HG03575 (cell line): ENCODE measurements at regions not wholly inside any gene's neighbourhood (a gene's known extent, or its start where the extent isn't known, plus 50 kb on each side); places are given as distances from the start of the nearest gene placed in this dataset.
"Not testable (repeated sequence)": the region's sequence is repeated elsewhere in the genome, so short reads cannot be mapped to it uniquely, and the experiment has no call there.

Experiments
- ATAC-seq: cut with Tn5 transposase; IDR thresholded peaks from one replicate; pipeline ENCODE4 v1.9.1; 2021; ENCODE audit not compliant: unreplicated experiment, insufficient number of reproducible peaks, low FRiP score; ENCODE audit errors: extremely low read depth

DNA sequence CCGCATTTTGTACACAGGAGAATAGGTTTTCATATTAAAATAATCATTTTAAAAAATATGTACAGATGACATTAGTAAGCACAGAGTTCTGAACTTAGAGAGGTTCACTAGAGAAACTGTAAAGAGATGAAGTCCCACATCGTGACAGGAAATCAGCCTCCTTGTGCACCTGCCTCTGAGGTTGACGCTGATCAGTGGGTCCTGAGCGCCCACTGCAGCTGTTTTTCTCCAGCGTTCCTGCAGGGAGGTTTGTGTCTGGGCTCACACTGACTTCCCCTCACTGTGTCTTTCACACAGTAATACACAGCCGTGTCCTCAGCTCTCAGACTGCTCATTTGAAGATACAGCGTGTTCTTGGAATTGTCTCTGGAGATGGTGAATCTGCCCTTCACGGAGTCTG, 561.5 kb downstream of the TMEM121 start:
- ATAC-seq, result no peak

DNA sequence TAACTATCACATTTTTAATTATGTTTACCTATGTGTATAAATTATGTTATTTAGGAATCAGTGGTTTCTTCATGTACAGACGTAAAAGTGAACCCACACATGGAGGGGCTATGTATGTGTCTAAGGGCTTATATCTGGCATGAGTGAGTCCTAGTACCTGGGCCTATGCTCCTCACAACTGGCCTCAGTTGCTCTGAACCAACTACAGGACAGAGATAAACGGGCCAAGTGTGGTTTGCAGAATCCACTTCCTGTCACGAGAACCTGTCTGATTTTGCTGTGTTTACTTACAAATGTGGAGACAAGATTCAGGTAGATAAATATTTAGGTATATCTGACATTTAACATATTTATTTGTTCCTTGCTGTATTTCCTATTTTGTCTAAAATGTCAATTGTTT, 562.5 kb downstream of the TMEM121 start:
- not testable (repeated sequence) for ATAC-seq

DNA sequence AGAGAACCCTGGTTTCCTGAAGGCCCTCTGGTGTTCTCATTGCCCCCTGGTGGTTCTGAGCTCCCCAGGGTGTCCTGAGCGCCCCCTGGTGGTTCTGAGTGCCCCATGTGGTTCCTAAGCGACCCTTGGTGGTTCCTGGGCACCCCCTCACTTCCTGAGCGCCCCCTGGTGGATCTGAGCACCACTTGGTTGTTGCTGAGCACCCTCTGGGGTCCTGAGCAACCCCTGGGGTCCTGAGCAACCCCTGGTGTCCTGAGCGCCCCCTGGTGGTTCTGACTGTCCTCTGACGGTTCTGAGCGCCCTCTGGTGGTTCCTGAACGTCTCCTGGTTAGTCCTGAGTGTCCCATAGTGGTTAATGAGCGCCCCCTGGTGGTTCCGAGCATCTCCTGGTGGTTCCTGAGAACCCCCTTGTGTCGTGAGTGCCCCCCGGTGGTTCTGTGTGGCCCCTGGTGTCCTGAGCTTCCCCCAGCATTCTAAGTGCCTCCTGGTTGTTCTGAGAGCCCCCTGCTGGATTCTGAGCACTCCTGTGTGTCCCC, 568.3 kb downstream of the TMEM121 start:
- ATAC-seq, result no peak

DNA sequence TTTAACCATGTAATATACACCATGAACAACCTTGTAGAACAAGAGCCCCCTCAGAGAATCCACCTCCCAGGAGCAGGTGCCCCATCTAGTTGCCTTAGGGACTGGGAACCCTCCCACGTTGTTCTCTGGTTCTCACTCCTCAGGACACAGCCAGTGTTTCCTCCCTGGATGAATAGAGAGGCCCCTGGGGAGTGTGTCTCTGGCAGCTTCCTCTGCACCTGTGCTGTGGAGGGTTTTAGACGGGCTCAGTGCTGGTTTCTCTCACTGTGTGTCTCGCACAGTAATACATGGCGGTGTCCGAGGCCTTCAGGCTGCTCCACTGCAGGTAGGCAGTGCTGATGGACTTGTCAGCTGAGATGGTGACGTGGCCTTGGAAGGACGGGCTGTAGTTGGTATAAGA, 581.3 kb downstream of the TMEM121 start:
- ATAC-seq, result no peak

DNA sequence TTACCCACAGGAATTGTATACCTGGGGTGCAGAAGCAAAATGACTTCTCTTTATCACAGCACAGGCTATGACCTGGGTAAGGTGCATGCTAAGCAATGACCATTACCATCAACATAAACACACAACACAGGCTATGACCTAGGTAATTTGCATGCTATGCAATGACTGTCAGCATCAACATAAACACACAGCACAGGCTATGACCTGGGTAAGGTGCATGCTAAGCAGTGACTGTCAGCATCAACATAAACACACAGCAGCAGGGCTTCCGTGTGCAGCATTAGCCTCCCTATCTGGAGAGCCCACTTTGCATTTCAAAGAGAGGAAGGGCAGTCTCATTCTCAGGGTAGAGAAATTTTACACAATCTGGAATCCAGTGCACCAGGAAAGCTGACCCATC, 583.0 kb downstream of the TMEM121 start:
- ATAC-seq, result no peak

DNA sequence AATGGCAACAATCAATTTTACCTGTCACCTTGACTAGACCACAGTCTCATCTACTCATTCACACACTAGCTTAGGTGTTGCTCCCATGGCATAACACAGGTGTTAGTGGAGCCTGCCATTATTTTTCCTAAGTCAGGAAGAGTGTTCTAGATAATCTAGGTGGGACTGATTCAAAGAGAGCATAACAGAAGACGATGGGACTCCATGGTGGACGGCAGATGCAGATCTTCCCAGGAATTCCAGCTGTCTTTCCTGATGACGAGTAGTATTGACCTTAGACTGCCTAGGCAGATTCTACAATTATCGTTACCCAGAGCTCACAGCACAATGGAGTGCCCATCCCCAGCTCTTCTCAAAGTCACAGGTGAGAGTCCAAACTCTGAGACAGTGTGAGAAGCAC, 589.0 kb downstream of the TMEM121 start:
- no peak for ATAC-seq

DNA sequence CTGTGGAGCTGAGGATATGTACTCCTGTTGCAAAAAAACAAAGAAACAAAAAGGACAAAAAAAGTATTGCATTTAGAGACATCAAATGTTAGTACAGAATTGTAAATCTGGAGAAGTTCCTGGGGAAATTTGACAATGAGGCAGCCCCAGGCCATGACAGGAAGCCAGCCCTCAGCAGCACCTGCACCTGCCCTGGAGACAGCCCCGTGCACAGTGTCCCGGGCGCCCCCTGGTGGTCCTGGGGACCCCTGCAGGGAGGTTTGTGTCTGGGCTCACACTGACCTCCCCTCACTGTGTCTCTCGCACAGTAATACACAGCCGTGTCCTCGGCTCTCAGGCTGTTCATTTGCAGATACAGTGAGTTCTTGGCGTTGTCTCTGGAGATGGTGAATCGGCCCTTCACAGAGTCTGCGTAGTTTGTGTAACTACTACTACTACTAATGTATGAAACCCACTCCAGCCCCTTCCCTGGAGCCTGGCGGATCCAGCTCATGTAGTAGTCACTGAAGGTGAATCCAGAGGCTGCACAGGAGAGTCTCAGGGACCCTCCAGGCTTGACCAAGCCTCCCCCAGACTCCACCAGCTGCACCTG, 590.1 kb downstream of the TMEM121 start:
- not testable (repeated sequence) for ATAC-seq

DNA sequence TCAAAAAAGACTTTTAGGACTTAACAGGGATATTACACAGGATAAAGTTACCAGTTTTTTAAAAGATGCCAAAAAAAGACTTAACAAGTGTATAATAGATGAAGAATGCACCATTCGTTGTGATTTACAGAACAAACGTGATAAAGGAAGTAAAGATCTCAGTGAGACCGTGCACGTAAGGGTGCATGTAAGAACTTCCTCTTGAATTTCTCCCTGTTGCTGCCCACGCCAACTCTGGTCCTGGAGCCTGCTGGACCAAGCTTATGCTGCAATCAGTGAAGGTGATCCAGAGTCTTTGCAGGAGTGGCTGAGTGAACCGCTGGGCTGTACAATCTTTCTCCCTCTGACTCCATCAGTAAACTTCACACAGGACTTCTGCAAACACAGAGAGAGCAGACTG, 593.7 kb downstream of the TMEM121 start:
- ATAC-seq, result no peak

DNA sequence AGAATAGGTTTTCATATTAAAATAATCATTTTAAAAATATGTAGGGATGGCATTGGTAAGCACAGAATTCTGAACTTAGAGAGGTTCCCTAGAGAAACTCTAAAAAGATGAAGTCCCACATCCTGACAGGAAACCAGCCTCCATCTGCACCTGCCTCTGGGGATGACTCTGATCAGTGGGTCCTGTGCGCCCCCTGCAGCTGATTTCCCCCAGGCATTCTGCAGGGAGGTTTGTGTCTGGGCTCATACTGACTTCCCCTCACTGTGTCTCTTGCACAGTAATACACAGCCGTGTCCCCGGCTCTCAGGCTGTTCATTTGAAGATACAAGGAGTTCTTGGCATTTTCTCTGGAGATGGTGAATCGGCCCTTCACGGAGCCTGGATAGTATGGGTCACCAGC, 602.9 kb downstream of the TMEM121 start:
- no peak for ATAC-seq

DNA sequence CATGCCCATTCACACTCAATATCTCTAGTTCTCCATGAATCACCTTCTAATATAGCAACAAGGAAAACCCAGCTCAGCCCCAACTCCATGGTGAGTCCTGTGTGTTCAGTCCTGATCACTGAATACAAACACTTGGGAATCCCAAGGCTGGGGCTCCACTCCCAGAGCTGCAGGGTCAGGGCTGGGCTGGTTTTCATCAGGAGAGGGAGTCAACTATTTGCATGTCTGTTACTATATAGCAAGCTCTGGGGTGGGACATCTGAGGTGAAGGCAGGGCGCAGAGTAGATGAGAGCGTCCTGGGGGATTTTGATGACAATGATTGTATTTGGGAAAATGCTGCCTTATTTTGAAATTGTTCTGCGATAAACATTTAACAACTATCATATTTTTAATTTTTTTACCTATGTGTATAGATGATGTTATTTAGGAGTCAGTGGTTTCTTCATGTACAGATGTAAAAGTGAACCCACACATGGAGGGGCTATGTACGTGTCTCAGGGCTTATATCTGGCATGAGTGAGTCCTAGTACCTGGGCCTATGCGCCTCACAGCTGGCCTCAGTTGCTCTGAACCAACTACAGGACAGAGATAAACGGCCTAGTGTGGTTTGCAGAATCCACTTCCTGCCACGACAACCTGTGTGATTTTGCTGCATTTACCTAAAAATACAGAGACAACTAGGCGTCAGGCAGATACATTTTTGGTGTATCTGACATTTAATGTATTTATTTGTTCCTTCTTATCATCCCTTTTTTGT, 603.7 kb downstream of the TMEM121 start:
- not testable (repeated sequence) for ATAC-seq

DNA sequence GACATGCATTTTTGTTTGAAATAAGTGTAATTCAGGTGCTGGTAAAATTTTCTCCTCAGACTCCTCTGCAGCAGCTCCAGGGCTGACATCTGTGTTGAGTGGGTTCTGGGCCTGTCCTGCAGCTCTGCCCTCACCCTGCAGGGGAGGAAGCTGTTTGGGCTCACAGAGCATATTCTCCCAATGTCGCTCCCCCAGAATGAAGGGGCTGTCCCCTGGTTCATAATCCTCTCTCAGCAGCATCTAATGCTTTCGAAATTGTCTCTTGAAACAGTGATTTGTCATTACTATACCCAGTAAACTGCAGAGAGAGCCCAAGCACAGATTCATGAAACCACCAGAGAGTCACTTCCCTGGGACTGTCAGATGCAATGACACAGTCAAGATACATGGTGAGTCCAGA, 606.7 kb downstream of the TMEM121 start:
- not testable (repeated sequence) for ATAC-seq

DNA sequence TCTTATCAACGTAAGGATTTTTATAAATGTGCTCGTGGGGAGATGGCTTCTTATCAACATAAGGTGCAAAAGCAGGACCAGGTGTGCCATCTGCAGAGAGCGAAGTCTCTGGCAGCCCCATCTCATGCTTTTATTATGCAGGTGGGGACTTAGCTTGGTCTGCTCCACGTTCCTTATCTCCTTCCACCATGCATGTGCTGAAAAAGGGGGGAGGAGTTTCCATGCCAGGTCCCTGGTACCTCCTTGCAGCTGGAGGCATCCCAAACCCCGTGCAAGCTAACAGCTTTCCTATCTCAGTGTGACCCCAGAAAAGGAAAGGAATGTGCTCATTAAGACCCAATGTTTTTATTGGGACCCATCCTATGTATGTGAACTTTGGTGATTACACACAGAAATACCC, 608.5 kb downstream of the TMEM121 start:
- no peak for ATAC-seq

DNA sequence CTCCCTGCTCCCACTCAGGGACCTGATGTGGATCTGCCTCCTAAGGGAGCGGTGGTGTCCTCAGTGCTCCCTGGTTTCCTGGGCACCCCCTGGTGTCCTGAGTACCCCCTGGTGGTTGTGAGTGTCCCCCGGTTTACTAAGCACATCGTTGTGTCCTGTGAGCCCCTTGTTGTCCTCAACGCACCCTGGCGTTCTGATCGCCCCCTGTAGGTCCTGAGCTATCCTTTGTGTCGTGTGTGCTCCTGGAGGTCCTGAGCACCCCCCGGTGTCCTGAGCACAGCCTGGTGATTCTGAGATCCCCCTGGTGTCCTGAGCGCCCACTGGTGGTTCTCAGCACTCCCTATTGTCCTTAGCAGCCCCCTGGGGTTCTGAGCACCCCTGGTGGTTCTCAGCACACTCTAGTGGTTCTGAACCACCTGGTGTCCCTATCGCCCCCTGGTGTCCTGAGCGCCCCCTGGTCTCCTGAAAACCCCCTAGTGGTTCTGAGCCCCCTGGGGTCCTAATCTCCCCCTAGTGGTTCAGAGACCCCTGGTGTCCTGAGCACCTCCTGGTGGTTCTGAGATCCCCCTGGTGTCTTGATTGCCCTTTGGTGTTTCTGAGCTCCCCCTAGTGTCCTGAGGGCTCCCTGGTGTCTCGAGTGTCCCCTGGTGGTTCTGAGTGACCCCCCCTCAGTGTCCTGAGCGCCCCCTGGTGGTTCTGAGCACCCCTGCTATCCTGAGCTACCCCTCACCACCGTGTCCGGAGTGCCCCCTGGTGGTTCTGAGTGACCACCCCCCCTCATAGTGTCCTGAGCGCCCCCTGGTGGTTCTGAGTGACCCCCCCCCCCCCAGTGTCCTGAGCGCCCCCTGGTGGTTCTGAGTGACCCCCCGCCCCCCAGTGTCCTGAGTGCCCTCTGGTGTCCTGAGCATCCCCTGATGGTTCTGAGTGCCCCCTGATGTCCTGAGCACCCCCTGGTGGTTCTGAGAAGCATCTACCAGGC, 615.1 kb downstream of the TMEM121 start:
- no peak for ATAC-seq

DNA sequence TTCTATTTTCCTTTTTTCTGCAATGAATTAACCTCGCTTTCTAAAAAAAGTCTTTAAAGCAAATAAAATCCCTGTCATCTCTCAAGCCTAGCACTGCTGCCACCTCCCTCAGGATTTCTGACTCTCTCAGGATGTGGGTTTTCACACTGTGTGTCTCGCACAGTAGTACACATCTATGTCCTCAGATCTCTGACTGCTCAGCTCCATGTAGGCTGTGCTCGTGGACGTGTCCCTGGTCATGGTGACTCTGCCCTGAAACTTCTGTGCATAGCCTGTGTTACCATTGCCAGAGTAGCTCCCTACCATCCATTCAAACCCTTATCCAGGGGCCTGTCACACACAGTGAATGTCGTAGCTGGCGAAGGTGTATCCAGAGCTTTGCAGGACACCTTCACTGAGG, 619.3 kb downstream of the TMEM121 start:
- ATAC-seq, result not testable (repeated sequence)

DNA sequence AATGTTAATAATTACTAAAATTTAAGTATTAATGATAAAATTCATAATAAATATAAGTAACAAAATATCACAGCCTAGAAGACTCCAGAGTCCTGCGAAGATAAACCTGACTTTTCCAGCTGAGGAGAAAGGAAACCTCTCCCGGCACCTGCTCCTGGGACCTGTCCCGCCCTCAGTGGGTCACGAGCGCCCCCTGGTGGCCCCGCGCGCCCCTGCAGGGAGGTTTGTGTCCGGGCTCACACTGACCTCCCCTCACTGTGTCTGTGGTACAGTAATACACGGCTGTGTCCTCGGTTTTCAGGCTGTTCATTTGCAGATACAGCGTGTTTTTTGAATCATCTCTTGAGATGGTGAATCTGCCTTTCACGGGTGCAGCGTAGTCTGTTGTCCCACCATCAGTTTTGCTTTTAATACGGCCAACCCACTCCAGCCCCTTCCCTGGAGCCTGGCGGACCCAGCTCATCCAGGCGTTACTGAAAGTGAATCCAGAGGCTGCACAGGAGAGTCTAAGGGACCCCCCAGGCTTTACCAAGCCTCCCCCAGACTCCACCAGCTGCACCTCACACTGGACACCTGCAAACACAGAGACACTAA, 627.1 kb downstream of the TMEM121 start:
- not testable (repeated sequence) for ATAC-seq

DNA sequence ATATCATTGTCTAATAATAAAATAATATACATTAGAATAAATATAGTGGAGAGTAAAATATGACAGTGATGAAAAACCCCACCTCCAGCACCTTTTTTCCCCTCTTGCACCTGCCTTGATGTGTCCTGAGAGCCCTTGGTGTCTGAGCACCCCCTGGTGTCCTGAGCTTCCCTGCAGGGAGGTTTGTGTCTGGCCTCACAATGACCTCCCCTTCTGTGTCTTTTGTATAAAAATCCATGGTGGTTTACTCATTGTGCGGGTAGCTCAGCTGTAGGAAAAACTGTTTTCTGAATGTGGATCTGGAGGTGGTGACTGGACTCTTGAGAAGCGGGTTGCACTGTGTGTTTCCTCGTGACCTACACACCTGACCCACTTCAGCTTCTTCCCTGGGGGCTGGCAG, 636.9 kb downstream of the TMEM121 start:
- no peak for ATAC-seq

DNA sequence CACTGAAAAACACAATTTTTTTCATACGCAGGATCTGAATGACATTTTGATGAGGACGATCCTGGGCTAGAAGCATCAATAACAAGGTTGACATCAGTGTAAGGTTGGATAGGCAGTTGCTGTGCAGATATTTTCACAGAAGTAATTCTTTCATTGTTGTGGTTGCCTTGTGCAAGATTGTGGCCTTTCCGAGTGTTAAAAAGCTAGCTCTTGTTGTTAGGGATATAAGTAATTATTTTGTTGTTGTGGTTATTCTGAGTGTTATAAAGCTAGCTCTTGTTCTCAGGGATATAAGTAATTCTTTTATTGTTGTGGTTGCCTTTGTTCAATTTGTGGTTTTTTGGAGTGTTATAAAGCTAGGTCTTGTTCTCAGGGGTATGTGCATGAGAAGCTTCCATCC, 637.4 kb downstream of the TMEM121 start:
- not testable (repeated sequence) for ATAC-seq

DNA sequence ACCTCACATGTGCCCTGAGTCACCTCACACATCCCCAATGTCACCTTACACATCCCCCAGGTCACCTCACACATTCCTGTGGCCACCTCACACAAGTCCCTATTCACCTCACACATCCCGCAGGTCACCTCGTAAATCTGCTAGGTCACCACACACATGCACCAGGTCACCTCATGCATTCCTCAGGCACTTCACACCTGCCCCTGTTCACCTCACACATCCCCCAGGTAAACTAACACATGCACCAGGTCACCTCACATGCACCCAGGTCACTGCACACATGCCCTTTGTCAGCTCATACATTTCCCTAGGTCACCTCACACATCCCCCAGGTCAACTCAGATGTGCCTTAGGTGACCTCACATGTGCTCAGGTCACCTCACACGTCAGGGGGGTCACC, 639.8 kb downstream of the TMEM121 start:
- ATAC-seq, result no peak

DNA sequence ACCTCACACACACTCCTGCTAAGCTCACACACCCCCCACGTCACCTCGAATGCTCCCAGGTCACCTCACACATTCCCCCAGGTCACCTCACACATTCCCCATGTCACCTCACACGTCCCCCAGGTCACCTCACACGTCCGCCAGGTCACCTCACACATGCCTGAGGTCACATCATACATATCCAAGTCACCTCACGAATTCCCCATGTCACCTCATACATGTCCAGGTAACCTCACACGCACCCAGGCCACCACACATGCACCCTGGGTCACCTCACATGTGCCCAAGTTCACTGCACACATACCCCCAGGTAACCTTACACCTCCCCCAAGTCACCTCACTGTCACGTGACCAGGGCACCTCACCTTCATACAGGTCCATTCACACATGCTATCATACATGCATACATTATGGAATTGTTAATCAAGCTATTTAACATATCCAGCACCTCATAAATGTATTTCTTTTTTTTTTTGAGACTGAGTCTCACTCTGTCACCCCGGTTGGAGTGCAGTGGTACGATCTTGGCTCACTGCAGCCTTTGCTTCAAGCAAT, 640.3 kb downstream of the TMEM121 start:
- no peak for ATAC-seq
